A673 (cell line): ENCODE measurements at regions not wholly inside any gene's neighbourhood (a gene's known extent, or its start where the extent isn't known, plus 50 kb on each side); places are given as distances from the start of the nearest gene placed in this dataset.

Experiments used
- CTCF ChIP-seq: fragments of 300-800, 200-600 bp; sonication (generic); conservative IDR thresholded peaks from 2 replicates; pipeline ENCODE4 v1.5.1; 2017; ENCODE audit warnings: low read depth, mild to moderate bottlenecking, antibody characterized with exemption, low read length, moderate library complexity, mixed read lengths
- EZH2 ChIP-seq: fragments of 200-600 bp; sonication (generic); IDR thresholded peaks from 2 replicates; pipeline ENCODE4 v1.6.1; 2017; ENCODE audit warnings: borderline replicate concordance, low read depth, mild to moderate bottlenecking, mixed read lengths, antibody characterized with exemption, low read length; ENCODE audit not compliant: poor library complexity, severe bottlenecking

GRCh38 chr15:37229855-37230619 lies 129.7 kb upstream of the MEIS2 start:
- TF ChIP-seq EZH2 (no peak), CTCF (no peak)
